DMS 273 (cell line): ENCODE measurements at regions not wholly inside any gene's neighbourhood (a gene's known extent, or its start where the extent isn't known, plus 50 kb on each side); places are given as distances from the start of the nearest gene placed in this dataset.
"Not testable (repeated sequence)": the region's sequence is repeated elsewhere in the genome, so short reads cannot be mapped to it uniquely, and the experiment has no call there.

Experiments used
- DNase-seq: peaks from one replicate; lab custom pipeline; 2025; ENCODE audit not compliant: unreplicated experiment; lab: John Stamatoyannopoulos, UW

- no peak for DNase-seq
These were observed 176.7 kb upstream of the HSF2 start for GRCh38 chr6:122222761-122223160.

- no peak for DNase-seq
These were observed 176.2 kb upstream of the HSF2 start for GRCh38 chr6:122223251-122223650.

GRCh38 chr6:122238861-122239260 lies 160.6 kb upstream of the HSF2 start:
- no peak for DNase-seq

GRCh38 chr6:122246906-122247658 lies 152.4 kb upstream of the HSF2 start:
- no peak for DNase-seq

GRCh38 chr6:122248001-122248669 lies 151.3 kb upstream of the HSF2 start:
- DNase-seq, result no peak

GRCh38 chr6:122248844-122249243 lies 150.6 kb upstream of the HSF2 start:
- DNase-seq, result no peak

GRCh38 chr6:122258839-122259238 lies 140.6 kb upstream of the HSF2 start:
- DNase-seq, result no peak

GRCh38 chr6:122264557-122264956 lies 134.9 kb upstream of the HSF2 start:
- no peak for DNase-seq

- DNase-seq, result no peak
These were observed 133.7 kb upstream of the HSF2 start for GRCh38 chr6:122265755-122266154.

GRCh38 chr6:122268394-122268793 lies 131.1 kb upstream of the HSF2 start:
- no peak for DNase-seq

GRCh38 chr6:122276637-122277036 lies 122.8 kb upstream of the HSF2 start:
- DNase-seq, result no peak

GRCh38 chr6:122280105-122281021 lies 119.1 kb upstream of the HSF2 start:
- DNase-seq, result not testable (repeated sequence)

GRCh38 chr6:122283884-122284283 lies 115.6 kb upstream of the HSF2 start:
- no peak for DNase-seq

GRCh38 chr6:122284848-122285247 lies 114.6 kb upstream of the HSF2 start:
- DNase-seq, result no peak

- DNase-seq, result no peak
These were observed 114.0 kb upstream of the HSF2 start for GRCh38 chr6:122285292-122285913.

GRCh38 chr6:122286512-122286911 lies 112.9 kb upstream of the HSF2 start:
- no peak for DNase-seq

GRCh38 chr6:122289762-122290539 lies 109.5 kb upstream of the HSF2 start:
- peak; percentile 15 for DNase-seq

- DNase-seq, result no peak
These were observed 102.4 kb upstream of the HSF2 start for GRCh38 chr6:122297010-122297409.

- DNase-seq, result no peak
These were observed 97.4 kb upstream of the HSF2 start for GRCh38 chr6:122302067-122302466.

GRCh38 chr6:122307577-122307976 lies 91.9 kb upstream of the HSF2 start:
- DNase-seq, result no peak
